A549 (cell line): ENCODE measurements at regions not wholly inside any gene's neighbourhood (a gene's known extent, or its start where the extent isn't known, plus 50 kb on each side); places are given as distances from the start of the nearest gene placed in this dataset.

Experiments used
- EP300 ChIP-seq, 2 experiments: fragments of >200 bp; sonication (Bioruptor Twin); formaldehyde crosslinking; IDR thresholded peaks; 2 replicates in 1 of 2; 3 replicates in 1 of 2; pipeline ENCODE4 v1.6.1; 2016 to 2017
- HDAC2 ChIP-seq: fragments of 200-600 bp; sonication (generic); IDR thresholded peaks from 2 replicates; pipeline ENCODE4 v1.6.1; 2016
- POLR2A ChIP-seq: IDR thresholded peaks from 2 replicates; pipeline ENCODE4 v1.6.1; 2012; ENCODE audit warnings: mild to moderate bottlenecking, low read length
- RAD21 ChIP-seq, 2 experiments: fragments of >200 bp in 1 of 2; sonication (Bioruptor Twin) in 1 of 2; formaldehyde crosslinking in 1 of 2; IDR thresholded peaks in 1 of 2; conservative IDR thresholded peaks in 1 of 2; 2 replicates in 1 of 2; 3 replicates in 1 of 2; pipeline ENCODE4 v1.6.1; 2012 to 2018; ENCODE audit warnings: inconsistent platforms in 1 of 2
- TF ChIP-seq, protein P1 (sequence below): fragments of >200 bp; sonication (Bioruptor Twin); formaldehyde crosslinking; IDR thresholded peaks from 3 replicates; pipeline ENCODE4 v1.5.1; 2016

DNA sequence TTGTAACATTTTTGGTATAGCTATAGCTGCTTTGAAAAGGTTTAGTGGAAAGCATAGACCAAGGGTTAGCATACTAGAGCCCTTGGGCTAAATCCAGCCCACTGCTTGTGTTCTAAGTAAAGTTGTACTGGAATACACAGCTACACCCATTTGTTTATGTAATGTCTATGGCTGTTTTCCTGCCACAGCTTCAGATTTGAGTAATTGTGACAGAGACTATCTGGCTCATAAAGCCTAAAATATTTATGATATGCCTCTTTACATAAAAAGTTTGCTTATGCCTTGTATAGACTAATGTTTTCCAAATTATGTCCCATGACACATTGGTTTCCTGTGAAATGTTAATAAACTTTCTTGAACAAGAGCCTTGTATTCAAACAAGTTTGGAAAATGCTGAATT, 234.8 kb upstream of the ATP2B1 start:
- TF ChIP-seq, protein P1, sequence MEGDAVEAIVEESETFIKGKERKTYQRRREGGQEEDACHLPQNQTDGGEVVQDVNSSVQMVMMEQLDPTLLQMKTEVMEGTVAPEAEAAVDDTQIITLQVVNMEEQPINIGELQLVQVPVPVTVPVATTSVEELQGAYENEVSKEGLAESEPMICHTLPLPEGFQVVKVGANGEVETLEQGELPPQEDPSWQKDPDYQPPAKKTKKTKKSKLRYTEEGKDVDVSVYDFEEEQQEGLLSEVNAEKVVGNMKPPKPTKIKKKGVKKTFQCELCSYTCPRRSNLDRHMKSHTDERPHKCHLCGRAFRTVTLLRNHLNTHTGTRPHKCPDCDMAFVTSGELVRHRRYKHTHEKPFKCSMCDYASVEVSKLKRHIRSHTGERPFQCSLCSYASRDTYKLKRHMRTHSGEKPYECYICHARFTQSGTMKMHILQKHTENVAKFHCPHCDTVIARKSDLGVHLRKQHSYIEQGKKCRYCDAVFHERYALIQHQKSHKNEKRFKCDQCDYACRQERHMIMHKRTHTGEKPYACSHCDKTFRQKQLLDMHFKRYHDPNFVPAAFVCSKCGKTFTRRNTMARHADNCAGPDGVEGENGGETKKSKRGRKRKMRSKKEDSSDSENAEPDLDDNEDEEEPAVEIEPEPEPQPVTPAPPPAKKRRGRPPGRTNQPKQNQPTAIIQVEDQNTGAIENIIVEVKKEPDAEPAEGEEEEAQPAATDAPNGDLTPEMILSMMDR = no peak
- TF ChIP-seq POLR2A (no peak), RAD21 (conservative IDR thresholded peaks at IDR 0.05 in 1 of 2, IDR thresholded peaks at IDR 0.05 in 1 of 2) (no peak), EP300 (IDR thresholded peaks at IDR 0.05) (no peak), HDAC2 (no peak)
